ENCODE measurements at regions not wholly inside any gene's neighbourhood (a gene's known extent, or its start where the extent isn't known, plus 50 kb on each side); places are given as distances from the start of the nearest gene placed in this dataset.
"Not testable (repeated sequence)": the region's sequence is repeated elsewhere in the genome, so short reads cannot be mapped to it uniquely, and the experiment has no call there.

DNA sequence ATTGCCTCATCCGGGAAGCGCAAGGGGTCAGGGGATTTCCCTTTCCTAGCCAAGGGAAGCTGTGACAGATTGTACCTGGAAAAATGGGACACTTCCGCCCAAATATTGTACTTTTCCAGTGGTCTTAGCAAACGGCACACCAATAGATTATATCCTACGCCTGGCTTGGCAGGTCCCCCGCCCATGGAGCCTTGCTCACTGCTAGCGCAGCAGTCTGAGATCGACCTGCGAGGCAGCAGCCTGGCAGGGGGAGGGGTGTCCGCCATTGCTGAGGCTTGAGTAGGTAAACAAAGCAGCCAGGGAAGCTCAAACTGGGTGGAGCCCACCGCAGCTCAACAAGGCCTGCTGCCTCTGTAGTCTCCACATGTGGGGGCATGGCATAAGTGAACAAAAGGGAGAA, 1075.4 kb upstream of the GOT2 start:
- in situ Hi-C loops (cut with HindIII; ENCODE audit: low sequenced_read_pairs): not testable (repeated sequence)

DNA sequence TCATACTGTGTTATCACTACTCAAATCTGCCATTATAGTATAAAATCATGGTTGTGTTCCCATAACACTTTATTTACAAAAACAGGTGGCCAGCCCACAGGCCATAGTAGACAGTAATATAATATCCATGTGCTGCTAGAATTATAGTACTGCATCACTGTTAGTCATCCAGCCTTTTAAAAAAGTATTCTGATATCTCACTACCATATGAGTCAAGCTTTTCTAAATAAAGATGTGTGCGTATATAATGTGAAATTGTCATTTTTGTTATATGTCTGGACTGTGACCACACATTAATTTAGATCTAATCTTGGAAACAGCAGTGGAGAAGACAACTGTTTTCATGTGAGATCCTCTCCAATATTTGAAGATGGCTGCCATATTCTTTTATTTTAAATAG, 1049.1 kb upstream of the GOT2 start:
- in situ Hi-C loops (cut with HindIII; ENCODE audit: low sequenced_read_pairs): no loop called here

DNA sequence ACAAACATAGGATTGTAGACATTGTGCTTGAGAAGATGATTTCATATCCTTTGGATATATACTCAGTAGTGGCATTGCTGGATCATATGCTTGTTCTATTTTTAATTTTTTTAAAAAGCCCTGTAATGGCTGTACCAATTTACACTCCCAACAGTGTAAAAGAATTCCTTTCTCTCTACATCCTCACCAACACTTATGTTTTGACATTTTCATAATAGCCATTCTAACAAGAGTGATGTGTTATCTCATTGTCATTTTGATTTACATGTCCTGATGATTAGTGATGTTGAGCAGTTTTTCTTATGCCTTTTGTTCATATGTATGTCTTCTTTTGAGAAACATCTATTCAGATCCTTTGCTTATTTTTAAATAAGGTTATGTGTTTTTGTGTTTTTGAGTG, 1039.2 kb upstream of the GOT2 start:
- in situ Hi-C loops (cut with HindIII; ENCODE audit: low sequenced_read_pairs): no loop called here

DNA sequence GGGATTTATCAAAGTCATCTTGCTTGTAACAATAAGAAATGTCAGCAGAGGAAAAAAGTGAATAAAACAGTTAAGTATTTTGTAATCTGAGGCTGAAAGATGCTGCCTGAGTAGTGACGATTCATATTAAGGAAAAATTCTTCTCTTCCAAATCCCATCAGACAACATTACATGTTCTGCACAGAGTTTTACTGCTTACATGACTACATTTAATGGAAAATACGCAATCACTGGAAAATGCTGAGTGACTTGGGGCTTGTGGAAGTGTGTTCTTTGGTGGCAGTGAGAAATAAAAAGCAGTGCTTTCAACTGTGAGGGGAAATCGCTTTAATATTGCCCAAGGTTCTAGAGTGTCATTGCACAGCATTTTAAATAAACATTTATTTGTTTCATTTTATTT, 1025.2 kb upstream of the GOT2 start:
- in situ Hi-C loops (cut with HindIII; ENCODE audit: low sequenced_read_pairs): no loop called here

DNA sequence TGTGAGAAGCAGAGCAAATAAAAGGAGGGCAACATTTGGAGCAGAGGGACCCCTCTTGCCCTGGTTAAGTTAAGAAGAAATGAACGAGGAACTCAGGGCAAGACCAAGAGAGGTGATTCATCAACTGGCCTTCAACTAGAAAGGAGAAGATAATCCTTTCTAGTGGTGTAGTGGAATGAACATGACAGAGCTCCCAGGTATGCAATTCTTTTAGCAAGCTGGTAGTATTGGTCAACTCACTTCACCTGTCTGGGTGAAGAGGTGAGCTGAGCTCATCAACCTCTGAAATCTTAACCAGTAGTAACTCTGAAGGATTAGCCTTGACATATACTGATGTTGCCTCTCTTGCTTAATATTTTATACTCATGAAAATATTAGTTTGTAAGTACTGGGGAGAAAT, 1024.7 kb upstream of the GOT2 start:
- in situ Hi-C loops (cut with HindIII; ENCODE audit: low sequenced_read_pairs): no loop called here

- in situ Hi-C loops (cut with HindIII; ENCODE audit: low sequenced_read_pairs): loop anchor here (5.0 kb wide), 1 partner anchor 32 kb away; no protein-coding TSS in a partner anchor
Observed at GRCh38 chr16:59754854-59755253, 1020.7 kb upstream of the GOT2 start.

DNA sequence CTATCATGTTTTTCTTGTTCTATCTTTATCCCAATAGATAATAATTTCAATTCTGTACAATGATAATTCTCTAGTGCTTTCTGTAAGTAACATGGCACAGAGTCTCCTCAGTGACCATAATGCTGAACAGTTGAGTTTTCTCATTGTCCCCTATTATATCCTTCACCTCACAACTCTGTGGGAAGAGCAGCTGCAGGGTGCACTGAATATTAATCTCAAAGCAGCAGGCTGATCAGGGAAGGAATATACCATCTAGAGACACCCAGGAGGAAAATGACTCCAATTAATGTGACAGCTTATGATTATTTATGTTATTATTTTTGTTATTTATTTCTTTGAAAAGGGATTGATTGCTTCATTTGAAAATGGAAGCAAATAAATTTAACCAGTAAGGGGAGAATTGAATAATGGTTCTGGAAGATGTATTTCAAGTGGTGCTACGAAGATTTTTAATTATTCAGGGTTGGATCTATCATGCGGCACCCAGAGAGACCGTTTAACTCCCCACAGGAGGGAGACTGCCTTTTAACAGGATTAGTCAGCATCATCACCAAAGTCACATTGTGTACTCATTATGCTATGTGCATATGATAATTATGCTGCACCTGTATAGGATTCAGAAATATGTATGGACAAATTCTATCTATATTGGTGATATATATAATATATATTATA, 1015.7 kb upstream of the GOT2 start:
- in situ Hi-C loops (cut with HindIII; ENCODE audit: low sequenced_read_pairs): loop anchor here (5.0 kb wide), 1 partner anchor 38 kb away; no protein-coding TSS in a partner anchor

DNA sequence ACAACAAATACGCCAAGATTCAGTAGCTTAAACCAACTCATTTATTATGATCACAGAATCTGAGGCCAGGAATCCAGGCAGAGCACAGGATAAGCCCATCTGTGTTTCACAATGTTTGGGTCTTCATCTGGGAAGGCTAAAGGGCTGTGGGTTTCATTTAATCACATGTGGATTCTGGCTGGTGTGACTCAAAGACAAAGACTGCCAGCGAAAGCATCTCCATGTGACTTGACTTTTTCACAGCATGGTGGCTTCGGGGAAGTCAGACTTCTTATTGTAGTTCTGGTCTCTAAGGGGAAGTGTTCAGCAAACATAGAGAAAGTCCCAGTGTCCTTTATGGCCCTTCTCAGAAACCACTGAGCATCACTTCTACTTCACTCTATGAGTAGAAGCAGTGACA, 1014.4 kb upstream of the GOT2 start:
- in situ Hi-C loops (cut with HindIII; ENCODE audit: low sequenced_read_pairs): no loop called here

- in situ Hi-C loops (cut with HindIII; ENCODE audit: low sequenced_read_pairs): no loop called here
Observed at GRCh38 chr16:59743504-59743903, 1009.4 kb upstream of the GOT2 start.

GRCh38 chr16:59740858-59741257, 1006.7 kb upstream of the GOT2 start:
- in situ Hi-C loops (cut with HindIII; ENCODE audit: low sequenced_read_pairs): no loop called here

DNA sequence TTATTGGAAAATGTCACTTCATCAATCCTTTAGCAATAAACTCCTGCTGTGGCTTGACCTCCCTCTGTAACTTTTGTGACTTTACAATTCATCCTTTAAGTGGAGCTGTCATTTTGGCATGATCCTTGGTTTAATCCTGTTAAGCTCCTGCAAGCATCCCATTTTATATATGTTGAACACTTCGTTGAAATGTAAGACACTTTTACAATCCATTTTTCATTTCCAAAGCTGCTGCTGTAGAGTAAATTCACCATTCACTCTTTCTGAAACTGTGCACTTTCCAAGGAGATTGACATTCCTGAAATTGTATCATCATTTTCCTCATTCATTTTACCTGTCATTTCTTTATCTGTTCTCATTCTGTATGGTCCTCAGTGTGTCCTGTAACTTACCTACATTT, 1003.2 kb upstream of the GOT2 start:
- in situ Hi-C loops (cut with HindIII; ENCODE audit: low sequenced_read_pairs): no loop called here

DNA sequence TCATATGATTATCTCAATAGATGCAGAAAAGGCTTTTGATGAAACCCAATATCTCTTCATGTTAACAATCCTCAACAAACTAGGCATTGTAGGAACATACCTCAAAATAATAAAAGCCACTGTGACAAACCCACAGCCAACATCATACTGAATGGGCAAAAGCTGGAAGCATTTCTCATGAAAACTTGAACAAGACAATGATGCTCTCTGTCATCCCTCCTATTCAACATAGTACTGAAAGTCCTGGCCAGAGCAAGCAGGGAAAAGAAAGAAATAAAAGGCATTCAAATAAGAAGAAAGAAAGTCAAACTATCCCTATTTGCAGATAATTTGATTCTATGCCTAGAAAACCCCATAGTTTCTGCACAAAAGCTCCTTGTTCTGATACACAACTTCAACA, 999.2 kb upstream of the GOT2 start:
- in situ Hi-C loops (cut with HindIII; ENCODE audit: low sequenced_read_pairs): no loop called here

DNA sequence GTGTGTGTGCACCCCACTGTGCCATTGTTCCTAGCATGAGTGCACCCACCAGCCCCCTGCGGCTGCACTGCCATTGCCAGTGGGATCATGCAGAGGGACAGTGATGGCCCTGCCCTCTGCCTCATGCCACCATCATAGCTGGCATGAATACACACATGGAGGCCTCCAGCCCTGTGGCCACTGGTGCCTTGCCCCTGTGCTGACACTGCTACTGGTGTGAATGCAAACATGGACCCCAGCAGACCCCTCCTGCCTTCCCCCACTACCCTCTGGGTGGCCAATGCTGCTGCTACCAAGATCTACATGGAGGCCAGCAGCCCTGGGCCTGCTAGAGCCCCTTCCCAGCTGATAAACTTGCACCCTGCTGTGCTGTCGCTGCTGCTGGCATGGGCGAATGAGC, 995.5 kb upstream of the GOT2 start:
- in situ Hi-C loops (cut with HindIII; ENCODE audit: low sequenced_read_pairs): no loop called here

DNA sequence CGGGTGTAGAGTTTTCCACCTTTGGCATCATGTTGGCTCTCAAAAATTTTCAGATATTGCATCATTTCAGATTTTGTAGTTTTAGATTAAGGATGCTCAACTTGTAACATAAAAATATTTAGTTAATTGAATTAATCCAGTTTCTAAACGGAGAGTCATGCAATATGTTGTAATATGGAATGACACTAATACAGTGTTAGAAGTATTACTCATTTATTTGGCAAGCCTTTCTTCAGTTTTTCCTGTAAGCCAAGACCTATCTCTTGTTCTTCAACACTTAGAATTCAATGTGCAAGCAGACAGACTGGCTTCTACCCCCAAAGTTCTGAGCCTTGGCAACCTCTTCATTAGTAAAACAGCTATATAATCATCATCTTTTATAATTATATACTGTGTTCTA, 985.0 kb upstream of the GOT2 start:
- in situ Hi-C loops (cut with HindIII; ENCODE audit: low sequenced_read_pairs): no loop called here

DNA sequence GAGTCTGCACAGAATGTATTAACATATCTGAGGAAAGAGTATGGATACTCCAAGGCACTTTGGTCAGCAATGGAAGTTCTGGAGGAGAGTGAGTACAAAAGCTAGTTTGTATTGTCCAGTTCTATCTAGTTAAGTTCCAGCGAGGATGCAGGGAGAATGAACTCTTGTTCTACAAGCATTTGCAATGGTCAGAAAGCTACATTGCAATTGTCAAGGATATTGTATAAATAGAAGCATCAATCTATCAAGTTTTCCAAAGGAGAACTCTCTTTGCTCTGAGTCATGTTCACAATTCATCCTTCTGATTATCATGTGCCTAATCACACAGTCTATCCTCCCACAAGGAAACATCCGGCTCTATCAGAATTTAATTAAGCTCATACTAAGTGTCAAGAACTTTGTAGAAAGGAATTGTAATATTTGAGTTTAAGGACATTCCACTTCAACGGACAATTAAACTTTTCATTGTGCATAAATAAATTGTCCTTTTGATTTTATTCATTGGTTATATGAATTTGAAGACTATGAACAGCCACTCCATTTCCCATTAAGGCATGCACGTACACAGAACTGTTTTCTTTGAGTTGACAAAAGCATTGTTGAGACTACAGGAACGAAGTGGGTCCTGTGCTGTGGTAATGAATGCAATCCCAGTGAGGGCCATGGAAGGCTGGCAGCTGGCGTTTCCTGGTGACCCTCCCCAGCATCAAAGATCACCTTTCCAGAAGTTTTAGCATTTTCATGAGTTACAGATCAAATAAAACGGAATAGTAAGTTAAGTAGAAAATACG, 973.5 kb upstream of the GOT2 start:
- in situ Hi-C loops (cut with HindIII; ENCODE audit: low sequenced_read_pairs): no loop called here

- in situ Hi-C loops (cut with HindIII; ENCODE audit: low sequenced_read_pairs): no loop called here
Observed at GRCh38 chr16:59701963-59702930, 968.1 kb upstream of the GOT2 start.

DNA sequence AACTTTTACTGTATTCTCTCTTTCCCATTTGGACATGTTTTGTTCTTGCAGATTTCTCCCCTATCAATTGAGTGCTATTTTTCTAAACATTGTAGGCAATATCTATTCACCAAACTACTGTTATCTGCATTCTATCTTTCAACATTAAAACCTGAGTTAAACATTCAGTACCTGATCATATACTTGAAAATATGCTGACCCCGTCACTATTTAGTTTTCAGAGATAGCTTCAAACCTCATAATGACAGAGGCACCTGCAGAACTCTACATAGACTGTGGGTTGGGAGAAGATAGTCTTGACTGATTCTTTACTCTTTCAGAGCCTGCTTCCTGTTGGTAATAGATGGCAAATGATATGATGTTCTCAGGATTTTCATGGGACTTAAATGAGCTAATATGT, 965.7 kb upstream of the GOT2 start:
- in situ Hi-C loops (cut with HindIII; ENCODE audit: low sequenced_read_pairs): no loop called here

- in situ Hi-C loops (cut with HindIII; ENCODE audit: low sequenced_read_pairs): no loop called here
Observed at GRCh38 chr16:59698346-59699020, 964.4 kb upstream of the GOT2 start.

GRCh38 chr16:59697761-59698160, 963.6 kb upstream of the GOT2 start:
- in situ Hi-C loops (cut with HindIII; ENCODE audit: low sequenced_read_pairs): no loop called here

DNA sequence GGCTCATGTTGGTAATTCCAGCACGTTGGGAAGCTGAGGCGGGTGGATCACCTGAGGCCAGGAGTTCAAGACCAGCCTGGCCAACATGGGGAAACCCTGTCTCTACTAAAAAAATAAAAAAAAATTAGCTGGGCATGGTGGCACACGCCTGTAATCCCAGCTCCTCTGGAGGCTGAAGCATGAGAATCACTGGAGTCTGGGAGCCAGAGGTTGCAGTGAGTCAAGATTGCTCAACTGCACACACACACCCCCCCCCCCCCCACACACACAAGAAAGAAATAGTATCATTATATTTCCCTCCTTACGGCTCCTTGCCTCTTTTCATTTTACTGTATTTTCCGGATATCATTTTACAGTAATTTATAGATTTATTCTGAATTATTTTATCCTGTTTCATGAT, 963.1 kb upstream of the GOT2 start:
- in situ Hi-C loops (cut with HindIII; ENCODE audit: low sequenced_read_pairs): no loop called here

GRCh38 chr16:59696495-59696894, 962.4 kb upstream of the GOT2 start:
- in situ Hi-C loops (cut with HindIII; ENCODE audit: low sequenced_read_pairs): no loop called here

Data from DLD1 (cell line).